BJ (cell line): ENCODE measurements at regions not wholly inside any gene's neighbourhood (a gene's known extent, or its start where the extent isn't known, plus 50 kb on each side); places are given as distances from the start of the nearest gene placed in this dataset.

Experiments used
- CTCF ChIA-PET: fragments of 350-600 bp; formaldehyde crosslinking; extraction: SDS; loops from one replicate; lab custom pipeline; 2021; ENCODE audit warnings: antibody characterized with exemption, inconsistent platforms; lab: Yijun Ruan, JAX
- POLR2A ChIA-PET: fragments of 300-600 bp; sonication (Branson Sonifier 250); formaldehyde crosslinking; extraction: SDS; loops from one replicate; lab custom pipeline; 2021; ENCODE audit warnings: antibody characterized with exemption; lab: Charles Lee
- DNase-seq: peaks from one replicate; pipeline ENCODE4 v3.0.0-alpha.2; 2011; ENCODE audit warnings: low read depth
- H3K27me3 ChIP-seq: 2 replicates; pipeline ENCODE4 v1.6.0; 2011; ENCODE audit warnings: low read length; ENCODE audit not compliant: control insufficient read depth, insufficient read depth
- H3K36me3 ChIP-seq: 2 replicates; pipeline ENCODE4 v1.5.1; 2011; ENCODE audit warnings: low read length; ENCODE audit not compliant: control insufficient read depth, insufficient read depth
- H3K4me3 ChIP-seq: 2 replicates; pipeline ENCODE4 v1.5.1; 2011; ENCODE audit warnings: low read depth, mild to moderate bottlenecking, control low read depth, low read length
- CTCF ChIP-seq: IDR thresholded peaks from 2 replicates; pipeline ENCODE4 v1.5.1; 2011; ENCODE audit warnings: low read depth, mild to moderate bottlenecking, control low read depth, inconsistent platforms, low read length, moderate library complexity; ENCODE audit not compliant: insufficient read depth

GRCh38 chr12:43009846-43010240 lies 420.3 kb upstream of the PRICKLE1 start:
- Histone ChIP-seq H3K36me3 (no peaks in the 10 kb centered on the region), H3K27me3 (no peaks in the 10 kb centered on the region), H3K4me3 (no peak overlapping the region)
- ChIA-PET CTCF (no interaction called here), POLR2A (no interaction called here)
- no peak for DNase-seq
- TF ChIP-seq CTCF: no peak

GRCh38 chr12:43008953-43009845 lies 419.7 kb upstream of the PRICKLE1 start:
- TF ChIP-seq CTCF: no peak
- no peak overlapping the region for H3K4me3 ChIP-seq
- no peaks in the 10 kb centered on the region for H3K36me3 ChIP-seq
- ChIA-PET CTCF (no interaction called here), POLR2A (no interaction called here)
- H3K27me3 ChIP-seq: no peaks in the 10 kb centered on the region
- DNase-seq: no peak

GRCh38 chr12:43004908-43005307 lies 415.4 kb upstream of the PRICKLE1 start:
- no peak for TF ChIP-seq CTCF
- POLR2A ChIA-PET: no interaction called here
- CTCF ChIA-PET: interaction anchor here (0.5 kb wide), 1 partner anchor 86 kb away, joined by 3 read pairs; no protein-coding TSS in a partner anchor

GRCh38 chr12:43004141-43004540 lies 414.6 kb upstream of the PRICKLE1 start:
- DNase-seq: no peak
- no peak for TF ChIP-seq CTCF
- no peak overlapping the region for H3K4me3 ChIP-seq
- no peaks in the 10 kb centered on the region for H3K36me3 ChIP-seq
- CTCF ChIA-PET: interaction anchor here (0.5 kb wide), 1 partner anchor 85 kb away, joined by 3 read pairs; no protein-coding TSS in a partner anchor
- no peaks in the 10 kb centered on the region for H3K27me3 ChIP-seq
- POLR2A ChIA-PET: no interaction called here

More at GRCh38 chr12:43004908-43005307, 415.4 kb upstream of the PRICKLE1 start:
- Histone ChIP-seq H3K36me3 (no peaks in the 10 kb centered on the region), H3K27me3 (no peaks in the 10 kb centered on the region), H3K4me3 (no peak overlapping the region)
- DNase-seq: no peak

- ChIA-PET POLR2A (no interaction called here), CTCF (no interaction called here)
- H3K36me3 ChIP-seq: no peaks in the 10 kb centered on the region
- H3K4me3 ChIP-seq: no peak overlapping the region
- H3K27me3 ChIP-seq: no peaks in the 10 kb centered on the region
- TF ChIP-seq CTCF: no peak
- DNase-seq: no peak
Measured at GRCh38 chr12:42996869-42997431, 407.4 kb upstream of the PRICKLE1 start.
